ENCODE measurements at regions not wholly inside any gene's neighbourhood (a gene's known extent, or its start where the extent isn't known, plus 50 kb on each side); places are given as distances from the start of the nearest gene placed in this dataset.

DNA sequence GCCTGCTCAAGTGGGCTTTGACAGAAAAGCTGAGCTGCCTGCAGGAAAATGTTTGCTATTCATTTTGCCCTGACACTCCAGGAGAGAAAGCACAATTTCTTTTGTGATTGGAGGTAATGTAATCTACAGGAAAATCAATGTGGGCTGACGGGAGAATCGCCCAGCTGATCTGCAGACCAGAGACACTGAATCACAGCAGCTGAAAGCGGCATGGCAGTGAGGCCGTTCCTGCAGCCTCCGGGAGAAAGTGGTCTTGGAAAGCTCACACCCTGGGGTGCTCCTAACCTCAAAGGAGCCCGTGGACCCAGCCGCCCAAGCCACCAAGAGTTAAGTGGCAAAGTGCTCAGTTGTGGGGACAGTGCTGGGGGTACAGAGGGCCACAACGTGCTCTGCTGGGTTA, 593.6 kb downstream of the BNC2 start:
- no peak overlapping the region for H3K4me3 ChIP-seq (ENCODE audit: low read depth, low read length)
- no peaks in the 10 kb centered on the region for H3K79me2 ChIP-seq (ENCODE audit: control insufficient read depth, insufficient read depth, low read length, unreplicated experiment)
- H2AFZ ChIP-seq (ENCODE audit: low read length, unreplicated experiment), result no peak overlapping the region
- no peaks in the 10 kb centered on the region for H3K4me1 ChIP-seq (ENCODE audit: control insufficient read depth, insufficient read depth, low read length, unreplicated experiment)
- H3K27ac ChIP-seq (ENCODE audit: low read depth, low read length), result no peak overlapping the region
- no peaks in the 10 kb centered on the region for H3K27me3 ChIP-seq (ENCODE audit: insufficient read depth, low read length)
- H3K36me3 ChIP-seq (ENCODE audit: insufficient read depth, low read length), result no peaks in the 10 kb centered on the region

DNA sequence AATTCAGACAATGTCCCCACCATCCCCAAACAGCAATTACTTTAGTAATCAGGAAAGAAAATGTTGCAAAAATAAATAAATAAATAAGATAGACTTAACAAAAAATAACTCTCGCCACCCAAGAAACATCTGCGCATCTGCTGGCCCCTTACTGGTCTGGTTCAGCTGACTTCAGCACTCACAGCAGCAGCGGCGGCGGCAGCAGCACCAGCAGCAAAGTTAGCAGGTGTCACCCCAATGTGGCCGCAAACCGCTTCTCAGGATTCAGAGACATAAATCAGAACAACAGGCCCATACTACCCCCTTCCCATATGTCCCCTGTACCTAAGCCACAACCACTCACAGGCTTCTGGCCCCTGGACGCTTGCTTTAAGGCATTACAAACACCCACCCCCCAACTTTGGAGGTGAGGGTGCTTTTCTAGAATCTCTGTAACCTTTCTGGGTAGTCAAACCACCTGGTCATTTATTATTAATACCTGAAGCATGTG, 593.0 kb downstream of the BNC2 start:
- H3K27me3 ChIP-seq (ENCODE audit: insufficient read depth, low read length), result no peaks in the 10 kb centered on the region
- H3K4me1 ChIP-seq (ENCODE audit: control insufficient read depth, insufficient read depth, low read length, unreplicated experiment), result no peaks in the 10 kb centered on the region
- H3K79me2 ChIP-seq (ENCODE audit: control insufficient read depth, insufficient read depth, low read length, unreplicated experiment), result no peaks in the 10 kb centered on the region
- H2AFZ ChIP-seq (ENCODE audit: low read length, unreplicated experiment), result no peak overlapping the region
- no peak overlapping the region for H3K4me3 ChIP-seq (ENCODE audit: low read depth, low read length)
- no peak overlapping the region for H3K27ac ChIP-seq (ENCODE audit: low read depth, low read length)
- H3K36me3 ChIP-seq (ENCODE audit: insufficient read depth, low read length), result no peaks in the 10 kb centered on the region

GRCh38 chr9:16278326-16278999, 592.0 kb downstream of the BNC2 start:
- Histone ChIP-seq H3K4me3 (ENCODE audit: low read depth, low read length) (no peak overlapping the region), H3K27me3 (ENCODE audit: insufficient read depth, low read length) (no peaks in the 10 kb centered on the region), H3K27ac (ENCODE audit: low read depth, low read length) (no peak overlapping the region), H3K36me3 (ENCODE audit: insufficient read depth, low read length) (no peaks in the 10 kb centered on the region), H3K4me1 (ENCODE audit: control insufficient read depth, insufficient read depth, low read length, unreplicated experiment) (no peaks in the 10 kb centered on the region), H3K79me2 (ENCODE audit: control insufficient read depth, insufficient read depth, low read length, unreplicated experiment) (no peaks in the 10 kb centered on the region), H2AFZ (ENCODE audit: low read length, unreplicated experiment) (no peak overlapping the region)

DNA sequence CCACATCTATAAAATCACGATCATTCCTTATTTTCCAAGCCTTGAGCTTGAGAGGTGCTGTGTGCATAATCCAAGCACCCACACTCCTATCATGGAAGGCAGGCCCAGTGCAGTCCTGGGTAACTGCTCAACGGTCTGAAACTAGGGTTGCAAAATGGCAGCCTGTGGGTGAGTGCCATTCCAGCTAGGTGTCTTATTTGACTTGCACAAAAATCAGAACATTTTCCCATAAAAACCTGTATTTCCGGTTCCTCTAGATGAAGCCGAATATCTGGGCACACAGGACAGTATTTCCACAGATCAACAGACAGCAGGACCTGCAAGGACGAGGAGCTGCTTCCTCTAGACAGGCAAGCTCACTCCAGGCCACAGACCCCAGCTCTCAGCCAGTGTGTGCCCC, 588.8 kb downstream of the BNC2 start:
- no peaks in the 10 kb centered on the region for H3K79me2 ChIP-seq (ENCODE audit: control insufficient read depth, insufficient read depth, low read length, unreplicated experiment)
- H2AFZ ChIP-seq (ENCODE audit: low read length, unreplicated experiment), result no peak overlapping the region
- H3K27ac ChIP-seq (ENCODE audit: low read depth, low read length), result no peak overlapping the region
- H3K27me3 ChIP-seq (ENCODE audit: insufficient read depth, low read length), result no peaks in the 10 kb centered on the region
- H3K4me3 ChIP-seq (ENCODE audit: low read depth, low read length), result no peak overlapping the region
- no peaks in the 10 kb centered on the region for H3K4me1 ChIP-seq (ENCODE audit: control insufficient read depth, insufficient read depth, low read length, unreplicated experiment)
- H3K36me3 ChIP-seq (ENCODE audit: insufficient read depth, low read length), result no peaks in the 10 kb centered on the region

DNA sequence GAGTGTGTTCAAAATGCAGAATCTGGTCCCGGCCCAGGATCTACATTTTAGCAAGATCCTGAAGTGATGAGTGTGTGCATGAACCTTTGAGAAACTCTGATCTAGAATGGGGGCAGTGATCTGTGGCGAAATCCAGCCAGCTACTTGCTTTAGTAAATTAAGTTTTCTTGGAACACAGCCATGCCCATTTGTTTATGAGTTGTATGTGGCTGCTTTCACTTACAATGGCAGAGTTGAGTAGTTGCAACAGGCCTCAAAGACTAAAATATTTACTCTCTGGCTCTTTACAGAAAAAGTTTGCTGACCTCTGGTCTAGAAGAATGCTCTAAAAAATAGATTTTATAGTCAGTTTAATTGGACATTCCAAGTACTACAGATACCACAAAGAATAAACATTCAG, 588.3 kb downstream of the BNC2 start:
- no peak overlapping the region for H2AFZ ChIP-seq (ENCODE audit: low read length, unreplicated experiment)
- H3K36me3 ChIP-seq (ENCODE audit: insufficient read depth, low read length), result no peaks in the 10 kb centered on the region
- H3K4me3 ChIP-seq (ENCODE audit: low read depth, low read length), result no peak overlapping the region
- H3K27me3 ChIP-seq (ENCODE audit: insufficient read depth, low read length), result no peaks in the 10 kb centered on the region
- no peak overlapping the region for H3K27ac ChIP-seq (ENCODE audit: low read depth, low read length)
- no peaks in the 10 kb centered on the region for H3K4me1 ChIP-seq (ENCODE audit: control insufficient read depth, insufficient read depth, low read length, unreplicated experiment)
- H3K79me2 ChIP-seq (ENCODE audit: control insufficient read depth, insufficient read depth, low read length, unreplicated experiment), result no peaks in the 10 kb centered on the region

GRCh38 chr9:16282718-16283117, 587.8 kb downstream of the BNC2 start:
- Histone ChIP-seq H2AFZ (ENCODE audit: low read length, unreplicated experiment) (no peak overlapping the region), H3K27ac (ENCODE audit: low read depth, low read length) (no peak overlapping the region), H3K4me1 (ENCODE audit: control insufficient read depth, insufficient read depth, low read length, unreplicated experiment) (no peaks in the 10 kb centered on the region), H3K4me3 (ENCODE audit: low read depth, low read length) (no peak overlapping the region), H3K36me3 (ENCODE audit: insufficient read depth, low read length) (no peaks in the 10 kb centered on the region), H3K27me3 (ENCODE audit: insufficient read depth, low read length) (no peaks in the 10 kb centered on the region), H3K79me2 (ENCODE audit: control insufficient read depth, insufficient read depth, low read length, unreplicated experiment) (no peaks in the 10 kb centered on the region)

GRCh38 chr9:16286160-16286559, 584.3 kb downstream of the BNC2 start:
- peaks cover 7% of the 10 kb centered on the region for H3K4me1 ChIP-seq (ENCODE audit: control insufficient read depth, insufficient read depth, low read length, unreplicated experiment)
- no peaks in the 10 kb centered on the region for H3K27me3 ChIP-seq (ENCODE audit: insufficient read depth, low read length)
- H3K27ac ChIP-seq (ENCODE audit: low read depth, low read length), result no peak overlapping the region
- H3K4me3 ChIP-seq (ENCODE audit: low read depth, low read length), result no peak overlapping the region
- no peaks in the 10 kb centered on the region for H3K79me2 ChIP-seq (ENCODE audit: control insufficient read depth, insufficient read depth, low read length, unreplicated experiment)
- H3K36me3 ChIP-seq (ENCODE audit: insufficient read depth, low read length), result no peaks in the 10 kb centered on the region
- no peak overlapping the region for H2AFZ ChIP-seq (ENCODE audit: low read length, unreplicated experiment)

DNA sequence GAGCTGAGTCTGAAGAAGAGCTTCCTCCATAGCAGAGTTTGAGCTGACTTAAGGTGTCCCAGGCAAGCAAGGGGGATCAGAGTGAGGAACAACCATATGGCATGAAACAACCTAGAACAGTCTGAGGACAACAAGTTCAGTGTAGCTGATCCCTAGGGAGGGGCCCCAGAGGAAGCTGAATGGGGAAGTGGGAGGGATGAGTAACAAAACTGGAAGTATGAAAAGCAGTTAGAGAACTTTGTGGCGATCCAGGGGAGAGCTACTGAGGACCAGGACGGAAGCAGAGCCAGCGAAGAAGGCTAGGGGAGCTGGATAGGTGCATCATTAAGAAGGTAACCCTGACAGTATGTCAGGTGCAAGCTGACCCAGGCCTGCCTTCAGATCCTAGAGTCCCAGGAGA, 580.8 kb downstream of the BNC2 start:
- H2AFZ ChIP-seq (ENCODE audit: low read length, unreplicated experiment), result peak overlapping the region; percentile 27
- H3K27me3 ChIP-seq (ENCODE audit: insufficient read depth, low read length), result no peaks in the 10 kb centered on the region
- H3K27ac ChIP-seq (ENCODE audit: low read depth, low read length), result no peak overlapping the region
- H3K4me3 ChIP-seq (ENCODE audit: low read depth, low read length), result peak overlapping the region; percentile 16; the same call in 1 of the 2 replicates
- H3K36me3 ChIP-seq (ENCODE audit: insufficient read depth, low read length), result no peaks in the 10 kb centered on the region
- H3K4me1 ChIP-seq (ENCODE audit: control insufficient read depth, insufficient read depth, low read length, unreplicated experiment), result peaks cover 7% of the 10 kb centered on the region
- H3K79me2 ChIP-seq (ENCODE audit: control insufficient read depth, insufficient read depth, low read length, unreplicated experiment), result no peaks in the 10 kb centered on the region

- no peak overlapping the region for H2AFZ ChIP-seq (ENCODE audit: low read length, unreplicated experiment)
- H3K4me1 ChIP-seq (ENCODE audit: control insufficient read depth, insufficient read depth, low read length, unreplicated experiment), result peaks cover 7% of the 10 kb centered on the region
Measured at GRCh38 chr9:16290169-16290568, 580.3 kb downstream of the BNC2 start.

GRCh38 chr9:16291921-16292320, 578.5 kb downstream of the BNC2 start:
- Histone ChIP-seq H3K4me3 (ENCODE audit: low read depth, low read length) (no peak overlapping the region), H3K27ac (ENCODE audit: low read depth, low read length) (no peak overlapping the region), H3K27me3 (ENCODE audit: insufficient read depth, low read length) (no peaks in the 10 kb centered on the region), H3K36me3 (ENCODE audit: insufficient read depth, low read length) (no peaks in the 10 kb centered on the region), H3K79me2 (ENCODE audit: control insufficient read depth, insufficient read depth, low read length, unreplicated experiment) (no peaks in the 10 kb centered on the region), H2AFZ (ENCODE audit: low read length, unreplicated experiment) (no peak overlapping the region), H3K4me1 (ENCODE audit: control insufficient read depth, insufficient read depth, low read length, unreplicated experiment) (peaks cover 7% of the 10 kb centered on the region)

More at GRCh38 chr9:16290169-16290568, 580.3 kb downstream of the BNC2 start:
- Histone ChIP-seq H3K4me3 (ENCODE audit: low read depth, low read length) (no peak overlapping the region), H3K36me3 (ENCODE audit: insufficient read depth, low read length) (no peaks in the 10 kb centered on the region), H3K27me3 (ENCODE audit: insufficient read depth, low read length) (no peaks in the 10 kb centered on the region), H3K27ac (ENCODE audit: low read depth, low read length) (no peak overlapping the region), H3K79me2 (ENCODE audit: control insufficient read depth, insufficient read depth, low read length, unreplicated experiment) (no peaks in the 10 kb centered on the region)

- Histone ChIP-seq H3K36me3 (ENCODE audit: insufficient read depth, low read length) (no peaks in the 10 kb centered on the region), H2AFZ (ENCODE audit: low read length, unreplicated experiment) (no peak overlapping the region), H3K79me2 (ENCODE audit: control insufficient read depth, insufficient read depth, low read length, unreplicated experiment) (no peaks in the 10 kb centered on the region), H3K27me3 (ENCODE audit: insufficient read depth, low read length) (no peaks in the 10 kb centered on the region), H3K4me3 (ENCODE audit: low read depth, low read length) (no peak overlapping the region), H3K4me1 (ENCODE audit: control insufficient read depth, insufficient read depth, low read length, unreplicated experiment) (peaks cover 7% of the 10 kb centered on the region), H3K27ac (ENCODE audit: low read depth, low read length) (no peak overlapping the region)
Measured at GRCh38 chr9:16293610-16294009, 576.9 kb downstream of the BNC2 start.
